HEK293 (cell line): ENCODE measurements at regions not wholly inside any gene's neighbourhood (a gene's known extent, or its start where the extent isn't known, plus 50 kb on each side); places are given as distances from the start of the nearest gene placed in this dataset.

Experiments
- CTCF ChIA-PET: fragments of 350-600 bp; formaldehyde crosslinking; extraction: SDS; loops from one replicate; lab custom pipeline; 2021; ENCODE audit warnings: antibody characterized with exemption; lab: Yijun Ruan, JAX
- POLR2A ChIA-PET: fragments of 300-600 bp; formaldehyde crosslinking; extraction: SDS; loops from one replicate; lab custom pipeline; 2020; ENCODE audit warnings: antibody characterized with exemption, inconsistent platforms; lab: Yijun Ruan, JAX
- H3K27ac ChIP-seq: fragments of 200-500 bp; sonication (Bioruptor generic); 2 replicates; pipeline ENCODE4 v1.5.1; 2014; ENCODE audit warnings: low read depth, low read length, control low read depth, inconsistent platforms; ENCODE audit errors: extremely low read depth
- H3K36me3 ChIP-seq, 2 experiments: fragments of 200-500 bp in 1 of 2; sonication (Bioruptor generic) in 1 of 2; 1 replicate in 1 of 2; 2 replicates in 1 of 2; pipeline ENCODE4 v1.5.1; 2014 to 2017; ENCODE audit warnings: inconsistent platforms in 2 of 2, low read length in 2 of 2; ENCODE audit not compliant: control insufficient read depth in 2 of 2, insufficient read depth in 1 of 2
- H3K4me1 ChIP-seq: fragments of 200-500 bp; sonication (Bioruptor generic); 2 replicates; pipeline ENCODE4 v1.5.1; 2014; ENCODE audit warnings: mild to moderate bottlenecking, low read length, inconsistent platforms; ENCODE audit not compliant: control insufficient read depth, insufficient read depth
- H3K4me3 ChIP-seq: 2 replicates; pipeline ENCODE4 v1.5.1; 2011; ENCODE audit warnings: low read depth, mild to moderate bottlenecking, control low read depth, low read length, moderate library complexity
- H3K9me3 ChIP-seq: fragments of 200-500 bp; sonication (Bioruptor generic); 2 replicates; pipeline ENCODE4 v1.5.1; 2014; ENCODE audit warnings: low read depth, low read length, inconsistent platforms; ENCODE audit not compliant: control insufficient read depth, insufficient read depth
- FEZF1 ChIP-seq: fragments of 450-650 bp; formaldehyde crosslinking; IDR thresholded peaks from 2 replicates; pipeline ENCODE4 v1.5.1; 2016; ENCODE audit warnings: missing biosample characterization, missing genetic modification characterization
- HOXC10 ChIP-seq: sonication (generic); formaldehyde crosslinking; IDR thresholded peaks from 2 replicates; pipeline ENCODE4 v1.8.1; 2023; ENCODE audit warnings: mild to moderate bottlenecking, missing genetic modification reagents
- MEIS1 ChIP-seq: sonication (generic); formaldehyde crosslinking; IDR thresholded peaks from 2 replicates; pipeline ENCODE4 v1.8.1; 2022; ENCODE audit warnings: missing genetic modification reagents, mild to moderate bottlenecking, borderline replicate concordance
- MZF1 ChIP-seq: fragments of 450-650 bp; formaldehyde crosslinking; IDR thresholded peaks from 2 replicates; pipeline ENCODE4 v1.5.1; 2017; ENCODE audit warnings: missing biosample characterization, missing genetic modification characterization, borderline replicate concordance
- OVOL3 ChIP-seq: fragments of 450-650 bp; formaldehyde crosslinking; IDR thresholded peaks from 2 replicates; pipeline ENCODE4 v1.5.1; 2016; ENCODE audit warnings: missing biosample characterization, missing genetic modification characterization
- RBAK ChIP-seq: fragments of 450-650 bp; formaldehyde crosslinking; IDR thresholded peaks from 2 replicates; pipeline ENCODE4 v1.5.1; 2016; ENCODE audit warnings: missing biosample characterization, missing genetic modification characterization
- SP7 ChIP-seq: fragments of 450-650 bp; formaldehyde crosslinking; IDR thresholded peaks from 2 replicates; pipeline ENCODE4 v1.5.1; 2016; ENCODE audit warnings: missing biosample characterization, missing genetic modification characterization
- WT1 ChIP-seq: fragments of 450-650 bp; formaldehyde crosslinking; IDR thresholded peaks from 2 replicates; pipeline ENCODE4 v1.5.1; 2016; ENCODE audit warnings: missing biosample characterization, missing genetic modification characterization
- ZBTB20 ChIP-seq: fragments of 450-650 bp; formaldehyde crosslinking; IDR thresholded peaks from 2 replicates; pipeline ENCODE4 v1.5.1; 2016; ENCODE audit warnings: missing biosample characterization, missing genetic modification characterization
- ZBTB48 ChIP-seq: fragments of 450-650 bp; formaldehyde crosslinking; IDR thresholded peaks from 2 replicates; pipeline ENCODE4 v1.5.1; 2016; ENCODE audit warnings: missing biosample characterization, missing genetic modification characterization
- ZNF19 ChIP-seq: fragments of 450-650 bp; formaldehyde crosslinking; IDR thresholded peaks from 2 replicates; pipeline ENCODE4; 2016; ENCODE audit warnings: missing biosample characterization, missing genetic modification characterization, low read depth
- ZNF221 ChIP-seq: fragments of 450-650 bp; formaldehyde crosslinking; IDR thresholded peaks from 2 replicates; pipeline ENCODE4 v1.5.1; 2017; ENCODE audit warnings: missing biosample characterization, missing genetic modification characterization, borderline replicate concordance
- ZNF23 ChIP-seq: fragments of 450-650 bp; formaldehyde crosslinking; IDR thresholded peaks from 2 replicates; pipeline ENCODE4 v1.5.1; 2016; ENCODE audit warnings: missing biosample characterization, missing genetic modification characterization, borderline replicate concordance
- ZNF292 ChIP-seq: fragments of 450-650 bp; formaldehyde crosslinking; IDR thresholded peaks from 2 replicates; pipeline ENCODE4 v1.5.1; 2016; ENCODE audit warnings: low read depth, missing biosample characterization, missing genetic modification characterization, borderline replicate concordance
- ZNF324 ChIP-seq: fragments of 450-650 bp; formaldehyde crosslinking; IDR thresholded peaks from 2 replicates; pipeline ENCODE4 v1.5.1; 2016; ENCODE audit warnings: missing biosample characterization, missing genetic modification characterization
- ZNF335 ChIP-seq: fragments of 450-650 bp; formaldehyde crosslinking; conservative IDR thresholded peaks from 2 replicates; pipeline ENCODE4 v1.5.1; 2016; ENCODE audit warnings: missing biosample characterization, missing genetic modification characterization
- ZNF501 ChIP-seq: fragments of 450-650 bp; formaldehyde crosslinking; IDR thresholded peaks from 2 replicates; pipeline ENCODE4 v1.5.1; 2016; ENCODE audit warnings: missing biosample characterization, missing genetic modification characterization
- ZNF513 ChIP-seq: fragments of 450-650 bp; IDR thresholded peaks from 2 replicates; pipeline ENCODE4 v1.5.1; 2018; ENCODE audit warnings: missing biosample characterization, missing genetic modification characterization
- ZNF514 ChIP-seq: fragments of 450-650 bp; formaldehyde crosslinking; IDR thresholded peaks from 2 replicates; pipeline ENCODE4 v1.5.1; 2016; ENCODE audit warnings: missing biosample characterization, missing genetic modification characterization
- ZNF521 ChIP-seq: fragments of 450-650 bp; formaldehyde crosslinking; IDR thresholded peaks from 2 replicates; pipeline ENCODE4 v1.5.1; 2017; ENCODE audit warnings: missing biosample characterization, mild to moderate bottlenecking, missing genetic modification characterization
- ZNF747 ChIP-seq: fragments of 450-650 bp; formaldehyde crosslinking; IDR thresholded peaks from 2 replicates; pipeline ENCODE4 v1.5.1; 2016; ENCODE audit warnings: missing biosample characterization, missing genetic modification characterization
- ZNF776 ChIP-seq: fragments of 450-650 bp; formaldehyde crosslinking; IDR thresholded peaks from 2 replicates; pipeline ENCODE4 v1.5.0; 2017; ENCODE audit warnings: missing biosample characterization, missing genetic modification characterization, borderline replicate concordance
- ZSCAN30 ChIP-seq: fragments of 450-650 bp; IDR thresholded peaks from 2 replicates; pipeline ENCODE4 v1.5.1; 2018; ENCODE audit warnings: missing biosample characterization, mild to moderate bottlenecking, missing genetic modification characterization, moderate library complexity
- TF ChIP-seq, protein P1 (sequence below): fragments of 450-650 bp; formaldehyde crosslinking; IDR thresholded peaks from 2 replicates; pipeline ENCODE4 v1.5.1; 2016; ENCODE audit warnings: missing biosample characterization, missing genetic modification characterization

GRCh38 chr11:17153757-17154156 lies 54.0 kb downstream of the PIK3C2A start:
- CTCF ChIA-PET: no interaction called here
- POLR2A ChIA-PET: no interaction called here
- Histone ChIP-seq H3K4me1 (no peaks in the 10 kb centered on the region), H3K9me3 (no peaks in the 10 kb centered on the region), H3K27ac (no peak overlapping the region), H3K36me3 (peaks cover 0 to 4% of the 10 kb centered on the region in 2 experiments; a peak in 1 of 3 replicates), H3K4me3 (no peak overlapping the region)
- TF ChIP-seq, protein P1, sequence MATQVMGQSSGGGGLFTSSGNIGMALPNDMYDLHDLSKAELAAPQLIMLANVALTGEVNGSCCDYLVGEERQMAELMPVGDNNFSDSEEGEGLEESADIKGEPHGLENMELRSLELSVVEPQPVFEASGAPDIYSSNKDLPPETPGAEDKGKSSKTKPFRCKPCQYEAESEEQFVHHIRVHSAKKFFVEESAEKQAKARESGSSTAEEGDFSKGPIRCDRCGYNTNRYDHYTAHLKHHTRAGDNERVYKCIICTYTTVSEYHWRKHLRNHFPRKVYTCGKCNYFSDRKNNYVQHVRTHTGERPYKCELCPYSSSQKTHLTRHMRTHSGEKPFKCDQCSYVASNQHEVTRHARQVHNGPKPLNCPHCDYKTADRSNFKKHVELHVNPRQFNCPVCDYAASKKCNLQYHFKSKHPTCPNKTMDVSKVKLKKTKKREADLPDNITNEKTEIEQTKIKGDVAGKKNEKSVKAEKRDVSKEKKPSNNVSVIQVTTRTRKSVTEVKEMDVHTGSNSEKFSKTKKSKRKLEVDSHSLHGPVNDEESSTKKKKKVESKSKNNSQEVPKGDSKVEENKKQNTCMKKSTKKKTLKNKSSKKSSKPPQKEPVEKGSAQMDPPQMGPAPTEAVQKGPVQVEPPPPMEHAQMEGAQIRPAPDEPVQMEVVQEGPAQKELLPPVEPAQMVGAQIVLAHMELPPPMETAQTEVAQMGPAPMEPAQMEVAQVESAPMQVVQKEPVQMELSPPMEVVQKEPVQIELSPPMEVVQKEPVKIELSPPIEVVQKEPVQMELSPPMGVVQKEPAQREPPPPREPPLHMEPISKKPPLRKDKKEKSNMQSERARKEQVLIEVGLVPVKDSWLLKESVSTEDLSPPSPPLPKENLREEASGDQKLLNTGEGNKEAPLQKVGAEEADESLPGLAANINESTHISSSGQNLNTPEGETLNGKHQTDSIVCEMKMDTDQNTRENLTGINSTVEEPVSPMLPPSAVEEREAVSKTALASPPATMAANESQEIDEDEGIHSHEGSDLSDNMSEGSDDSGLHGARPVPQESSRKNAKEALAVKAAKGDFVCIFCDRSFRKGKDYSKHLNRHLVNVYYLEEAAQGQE: no peak
- no peak for TF ChIP-seq ZNF324 (tag by site-specific recombination)
- no peak for TF ChIP-seq HOXC10 (CRISPR knock-in tag)
- TF ChIP-seq ZNF19 (tag by site-specific recombination): no peak
- TF ChIP-seq MZF1 (tag by site-specific recombination): no peak
- TF ChIP-seq SP7 (tag by site-specific recombination): no peak
- no peak for TF ChIP-seq ZNF747 (tag by site-specific recombination)
- TF ChIP-seq ZBTB48 (tag by site-specific recombination): no peak
- no peak for TF ChIP-seq WT1 (tag by site-specific recombination)
- TF ChIP-seq RBAK: no peak
- no peak for TF ChIP-seq ZBTB20 (tag by site-specific recombination)
- no peak for TF ChIP-seq ZNF292 (tag by site-specific recombination)
- TF ChIP-seq ZNF335: no peak
- no peak for TF ChIP-seq ZNF221 (tag by site-specific recombination)
- TF ChIP-seq ZNF23 (tag by site-specific recombination): no peak

GRCh38 chr11:17152306-17152705 lies 55.5 kb downstream of the PIK3C2A start:
- Histone ChIP-seq H3K27ac (no peak overlapping the region), H3K4me1 (no peaks in the 10 kb centered on the region), H3K36me3 (peaks cover 0 to 4% of the 10 kb centered on the region in 2 experiments; a peak in 1 of 3 replicates)
- POLR2A ChIA-PET: no interaction called here
- no peak for TF ChIP-seq ZSCAN30 (tag by site-specific recombination)
- TF ChIP-seq FEZF1 (tag by site-specific recombination): no peak
- TF ChIP-seq ZNF776: no peak
- no peak for TF ChIP-seq OVOL3 (tag by site-specific recombination)
- TF ChIP-seq ZNF521 (tag by site-specific recombination): no peak
- TF ChIP-seq ZNF513 (tag by site-specific recombination): no peak
- no peak for TF ChIP-seq ZNF501 (tag by site-specific recombination)
- no peak for TF ChIP-seq MEIS1
- no peak for TF ChIP-seq ZNF514
- TF ChIP-seq, all 188 proteins: peak for 0
- CTCF ChIA-PET: interaction anchor here (1.1 kb wide), 1 partner anchor 52 kb away, joined by 3 read pairs; no protein-coding TSS in a partner anchor
- Histone ChIP-seq H3K4me3 (no peak overlapping the region), H3K9me3 (no peaks in the 10 kb centered on the region)
